ENCODE measurements at regions not wholly inside any gene's neighbourhood (a gene's known extent, or its start where the extent isn't known, plus 50 kb on each side); places are given as distances from the start of the nearest gene placed in this dataset.
"Not testable (repeated sequence)": the region's sequence is repeated elsewhere in the genome, so short reads cannot be mapped to it uniquely, and the experiment has no call there.

GRCh38 chr11:29452146-29452545, 564.7 kb downstream of the KCNA4 start:
- H3K4me3 ChIP-seq (ENCODE audit: low read depth, low read length): no peak overlapping the region
- no peak for TF ChIP-seq CTCF (IDR thresholded peaks at IDR 0.05; ENCODE audit: borderline replicate concordance, insufficient read depth, low read depth, low read length)

GRCh38 chr11:29449281-29450074, 567.4 kb downstream of the KCNA4 start:
- no peak overlapping the region for H3K4me3 ChIP-seq (ENCODE audit: low read depth, low read length)
- no peak for TF ChIP-seq CTCF (IDR thresholded peaks at IDR 0.05; ENCODE audit: borderline replicate concordance, insufficient read depth, low read depth, low read length)

- TF ChIP-seq CTCF (IDR thresholded peaks at IDR 0.05; ENCODE audit: borderline replicate concordance, insufficient read depth, low read depth, low read length): peak; percentile 29; the same call in 1 of the 2 replicates
- H3K4me3 ChIP-seq (ENCODE audit: low read depth, low read length): no peak overlapping the region
Measured at GRCh38 chr11:29448246-29448877, 568.5 kb downstream of the KCNA4 start.

GRCh38 chr11:29447821-29448220, 569.0 kb downstream of the KCNA4 start:
- H3K4me3 ChIP-seq (ENCODE audit: low read depth, low read length): no peak overlapping the region
- TF ChIP-seq CTCF (IDR thresholded peaks at IDR 0.05; ENCODE audit: borderline replicate concordance, insufficient read depth, low read depth, low read length): no peak

- no peak overlapping the region for H3K4me3 ChIP-seq (ENCODE audit: low read depth, low read length)
- no peak for TF ChIP-seq CTCF (IDR thresholded peaks at IDR 0.05; ENCODE audit: borderline replicate concordance, insufficient read depth, low read depth, low read length)
Measured at GRCh38 chr11:29446132-29446531, 570.7 kb downstream of the KCNA4 start.

- not testable (repeated sequence) for H3K4me3 ChIP-seq (ENCODE audit: low read depth, low read length)
Measured at GRCh38 chr11:29445191-29445590, 571.6 kb downstream of the KCNA4 start.

GRCh38 chr11:29438815-29439214, 578.0 kb downstream of the KCNA4 start:
- no peak for TF ChIP-seq CTCF (IDR thresholded peaks at IDR 0.05; ENCODE audit: borderline replicate concordance, insufficient read depth, low read depth, low read length)
- H3K4me3 ChIP-seq (ENCODE audit: low read depth, low read length): no peak overlapping the region
